Transverse colon (tissue), 4 donors: ENCODE measurements at regions not wholly inside any gene's neighbourhood (a gene's known extent, or its start where the extent isn't known, plus 50 kb on each side); places are given as distances from the start of the nearest gene placed in this dataset.

Experiments used
- DNase-seq: peaks from one replicate; pipeline ENCODE4 v3.0.0-alpha.2; 2019
- H3K27ac ChIP-seq, 4 donors: fragments of 200-600 bp; sonication (generic); 2 replicates each; pipeline ENCODE4 v1.5.1; 2016 to 2018; ENCODE audit warnings: inconsistent platforms in 4 of 4
- H3K27me3 ChIP-seq: fragments of 200-600 bp; sonication (generic); 2 replicates; pipeline ENCODE4 v1.5.1; 2017; ENCODE audit warnings: inconsistent platforms
- H3K36me3 ChIP-seq, 4 donors: fragments of 200-600 bp; sonication (generic); 2 replicates each; pipeline ENCODE4 v1.5.1; 2017 to 2019; ENCODE audit warnings: inconsistent platforms in 4 of 4
- H3K4me1 ChIP-seq, 4 donors: fragments of 200-600 bp; sonication (generic); 2 replicates each; pipeline ENCODE4 v1.5.1; 2017 to 2020; ENCODE audit warnings: inconsistent platforms in 4 of 4
- H3K4me3 ChIP-seq, 4 donors: fragments of 200-600 bp; sonication (generic); 1 replicate in 1 of 4; 2 replicates in 3 of 4; pipeline versions ENCODE4 v1.5.1 to v1.6.1; 2017 to 2019; ENCODE audit warnings: inconsistent platforms in 4 of 4
- H3K9me3 ChIP-seq, 2 donors: fragments of 200-600 bp; sonication (generic); 2 replicates each; pipeline ENCODE4 v1.5.1; 2017 to 2019; ENCODE audit warnings: inconsistent platforms in 2 of 2
- EP300 ChIP-seq: sonication (generic); formaldehyde crosslinking; IDR thresholded peaks from one replicate; pipeline ENCODE4 v1.6.1; 2017; ENCODE audit warnings: antibody characterized with exemption, low read depth
- POLR2A ChIP-seq: fragments of 450-650 bp; IDR thresholded peaks from one replicate; pipeline ENCODE4 v1.6.1; 2016; ENCODE audit warnings: antibody characterized with exemption, mild to moderate bottlenecking, moderate library complexity
- POLR2AphosphoS5 ChIP-seq, 3 donors: sonication (generic); formaldehyde crosslinking; IDR thresholded peaks; one replicate each; pipeline ENCODE4 v1.6.1; 2016; ENCODE audit warnings: antibody characterized with exemption in 3 of 3
- WGBS, 2 donors: methylation state at CpG; one replicate each; pipeline ENCODE4 v1.1.5; 2018; ENCODE audit warnings: low coverage in 1 of 2; 5-methylcytosine and 5-hydroxymethylcytosine counted together
- in situ Hi-C, 4 donors: fragments of 200-750 bp; cut with MboI; loops; one replicate each; pipeline versions ENCODE4 v1.15.0 to v1.15.1; 2017; ENCODE audit warnings: low sequenced_read_pairs in 3 of 4, low pct_ligation_motif_present in 1 of 4, low pct_unique_long_range_greater_than_20kb in 1 of 4
- intact Hi-C: fragments of 100-400 bp; cut with DNase I; formaldehyde crosslinking; loops from one replicate; pipeline ENCODE4 v1.15.1; 2023; ENCODE audit warnings: low total_unique reads
- TF ChIP-seq, protein P1 (sequence below), 5 experiments: fragments of 200-600 bp in 3 of 5; fragments of 450-650 bp in 2 of 5; sonication (generic) in 3 of 5; IDR thresholded peaks; 1 replicate in 2 of 5; 2 replicates in 3 of 5; pipeline ENCODE4 v1.5.1; 2016 to 2017; ENCODE audit warnings: antibody characterized with exemption in 5 of 5, inconsistent platforms in 3 of 5, mild to moderate bottlenecking in 2 of 5, moderate library complexity in 1 of 5

DNA sequence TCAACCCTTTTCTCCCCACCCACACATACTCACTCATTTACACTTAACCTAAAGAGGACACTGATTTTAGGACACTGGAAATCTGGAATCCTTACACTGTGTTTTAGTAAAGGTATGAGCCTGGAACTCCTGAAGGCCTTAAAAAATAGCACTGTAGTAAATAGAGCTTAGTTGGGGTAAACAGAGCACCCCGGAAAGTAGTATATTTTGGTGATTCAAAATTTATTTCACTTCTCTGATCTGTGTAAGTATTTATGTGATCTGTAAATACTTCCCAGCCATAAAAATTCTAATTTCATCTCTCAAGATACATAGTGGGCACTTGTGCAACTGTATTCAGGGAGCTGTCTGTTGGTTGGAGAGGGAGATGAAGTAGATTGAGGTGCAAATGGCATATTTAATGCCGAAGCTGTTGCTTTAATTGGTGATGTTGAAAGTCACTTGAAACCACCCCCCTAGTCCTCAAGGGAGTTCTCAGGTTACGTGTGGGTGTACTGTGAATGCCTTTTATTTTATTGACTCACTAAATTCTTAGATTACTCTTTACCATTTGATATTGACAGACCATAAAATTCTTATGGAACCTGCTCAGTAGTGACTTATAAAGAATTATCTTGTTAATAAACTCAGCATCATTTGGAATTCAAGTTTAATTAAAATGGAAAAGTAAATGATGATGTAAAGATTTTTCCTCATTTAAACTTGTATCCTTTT is 154.9 kb downstream of the SOX4 start:
- WGBS, 2 donors: 24 to 28% methylated on average over 3 of the region's 3 CpGs
- Histone ChIP-seq H3K27me3 (no peaks in the 10 kb centered on the region), H3K4me3 (no peak overlapping the region), H3K27ac (peak overlapping the region in 1 of 4 donors; percentile 2), H3K4me1 (peaks cover 0 to 21% (median 10%) of the 10 kb centered on the region in 4 donors), H3K9me3 (no peaks in the 10 kb centered on the region), H3K36me3 (no peaks in the 10 kb centered on the region)
- intact Hi-C loops: no loop called here
- TF ChIP-seq EP300 (no peak), POLR2AphosphoS5 (IDR thresholded peaks at IDR 0.05) (no peak), POLR2A (no peak)
- TF ChIP-seq, protein P1, sequence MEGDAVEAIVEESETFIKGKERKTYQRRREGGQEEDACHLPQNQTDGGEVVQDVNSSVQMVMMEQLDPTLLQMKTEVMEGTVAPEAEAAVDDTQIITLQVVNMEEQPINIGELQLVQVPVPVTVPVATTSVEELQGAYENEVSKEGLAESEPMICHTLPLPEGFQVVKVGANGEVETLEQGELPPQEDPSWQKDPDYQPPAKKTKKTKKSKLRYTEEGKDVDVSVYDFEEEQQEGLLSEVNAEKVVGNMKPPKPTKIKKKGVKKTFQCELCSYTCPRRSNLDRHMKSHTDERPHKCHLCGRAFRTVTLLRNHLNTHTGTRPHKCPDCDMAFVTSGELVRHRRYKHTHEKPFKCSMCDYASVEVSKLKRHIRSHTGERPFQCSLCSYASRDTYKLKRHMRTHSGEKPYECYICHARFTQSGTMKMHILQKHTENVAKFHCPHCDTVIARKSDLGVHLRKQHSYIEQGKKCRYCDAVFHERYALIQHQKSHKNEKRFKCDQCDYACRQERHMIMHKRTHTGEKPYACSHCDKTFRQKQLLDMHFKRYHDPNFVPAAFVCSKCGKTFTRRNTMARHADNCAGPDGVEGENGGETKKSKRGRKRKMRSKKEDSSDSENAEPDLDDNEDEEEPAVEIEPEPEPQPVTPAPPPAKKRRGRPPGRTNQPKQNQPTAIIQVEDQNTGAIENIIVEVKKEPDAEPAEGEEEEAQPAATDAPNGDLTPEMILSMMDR (IDR thresholded peaks at IDR 0.05): no peak
- no peak for DNase-seq
- in situ Hi-C loops: no loop called here

DNA sequence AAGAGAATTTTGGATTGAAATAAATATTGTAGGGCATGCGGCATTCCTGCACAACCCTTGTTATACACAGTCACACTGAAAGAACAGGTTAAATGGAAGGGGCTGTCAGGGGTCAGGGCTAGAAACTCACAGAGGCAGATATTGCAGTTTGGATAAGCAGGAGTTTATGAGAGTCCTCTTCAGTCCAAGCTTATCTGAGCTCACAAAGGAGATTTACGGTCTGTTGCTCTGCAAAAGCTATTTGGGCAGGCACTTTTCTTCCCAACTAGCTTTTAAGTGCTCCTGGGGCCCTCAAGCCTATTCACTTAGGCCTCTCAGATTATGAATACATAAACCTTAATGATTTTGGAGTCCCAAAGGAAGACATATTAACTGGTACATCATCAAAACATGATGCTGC is 156.2 kb downstream of the SOX4 start:
- in situ Hi-C loops: no loop called here
- TF ChIP-seq POLR2A: no peak
- TF ChIP-seq POLR2AphosphoS5 (IDR thresholded peaks at IDR 0.05): no peak
- no peak for TF ChIP-seq EP300
- TF ChIP-seq, protein P1 (IDR thresholded peaks at IDR 0.05): no peak
- H3K36me3 ChIP-seq: no peaks in the 10 kb centered on the region
- no peaks in the 10 kb centered on the region for H3K9me3 ChIP-seq
- no peak overlapping the region for H3K4me3 ChIP-seq
- intact Hi-C loops: no loop called here
- peak overlapping the region in 1 of 4 donors; percentile 26 for H3K27ac ChIP-seq
- no peak for DNase-seq
- H3K4me1 ChIP-seq: peaks cover 0 to 33% (median 13%) of the 10 kb centered on the region in 4 donors
- no peaks in the 10 kb centered on the region for H3K27me3 ChIP-seq
- WGBS, 2 donors: 74 to 83% methylated on average over 1 to 2 of the region's 2 CpGs

DNA sequence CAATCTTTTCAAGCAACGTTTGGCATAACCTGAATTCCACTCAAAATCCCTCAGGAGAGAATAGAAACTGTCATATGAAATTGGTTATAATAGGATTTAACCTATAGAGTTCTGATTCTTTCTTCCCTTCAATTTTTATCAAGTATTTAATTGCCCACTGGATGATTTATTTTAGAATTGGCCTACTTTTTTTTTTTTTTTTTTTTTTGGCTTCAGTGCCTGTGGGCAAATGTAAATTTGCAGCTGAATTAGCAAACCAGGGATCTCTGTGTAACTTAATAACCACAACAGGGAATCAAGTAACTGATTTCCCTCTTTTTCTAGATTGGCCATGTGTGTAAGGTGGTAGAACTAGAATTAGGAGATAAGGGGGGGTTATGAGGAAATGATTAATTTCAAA is 157.0 kb downstream of the SOX4 start:
- Histone ChIP-seq H3K27ac (no peak overlapping the region), H3K27me3 (no peaks in the 10 kb centered on the region), H3K4me3 (no peak overlapping the region), H3K4me1 (peaks cover 0 to 36% (median 13%) of the 10 kb centered on the region in 4 donors), H3K36me3 (no peaks in the 10 kb centered on the region), H3K9me3 (no peaks in the 10 kb centered on the region)
- 83% methylated on average over 1 of the region's 1 CpG for WGBS, 2 donors
- intact Hi-C loops: no loop called here
- in situ Hi-C loops: no loop called here
- DNase-seq: no peak
- TF ChIP-seq EP300 (no peak), POLR2AphosphoS5 (IDR thresholded peaks at IDR 0.05) (no peak), POLR2A (no peak)
- TF ChIP-seq, protein P1 (IDR thresholded peaks at IDR 0.05): no peak

DNA sequence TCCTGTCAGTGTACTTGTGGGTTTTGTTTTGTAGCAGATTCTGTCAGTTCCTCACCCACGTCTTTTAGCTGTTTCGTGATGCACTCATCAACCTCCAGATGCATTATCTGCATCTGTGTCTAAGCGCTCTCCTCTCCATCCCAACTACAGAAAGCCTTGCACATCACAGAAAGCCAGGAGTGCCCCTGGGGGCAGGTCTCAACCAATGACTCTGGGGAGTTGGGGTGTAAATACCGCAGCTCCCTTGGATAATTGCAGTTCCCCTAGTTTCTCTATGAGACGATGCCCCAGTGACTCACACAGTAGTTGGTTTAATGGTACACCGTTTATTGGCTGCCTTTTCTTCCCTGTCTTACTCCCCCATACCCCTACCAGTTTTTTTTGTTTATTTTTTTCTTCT is 158.1 kb downstream of the SOX4 start:
- DNase-seq: no peak
- Histone ChIP-seq H3K9me3 (no peaks in the 10 kb centered on the region), H3K27me3 (no peaks in the 10 kb centered on the region), H3K27ac (no peak overlapping the region), H3K4me1 (peaks cover 0 to 36% (median 13%) of the 10 kb centered on the region in 4 donors), H3K4me3 (no peak overlapping the region), H3K36me3 (no peaks in the 10 kb centered on the region)
- 51 to 63% methylated on average over 3 to 6 of the region's 6 CpGs for WGBS, 2 donors
- TF ChIP-seq, protein P1 (IDR thresholded peaks at IDR 0.05): no peak
- TF ChIP-seq EP300: no peak
- TF ChIP-seq POLR2AphosphoS5 (IDR thresholded peaks at IDR 0.05): no peak
- TF ChIP-seq POLR2A: no peak
- intact Hi-C loops (no loop called here), in situ Hi-C loops (no loop called here)
